IPS-NIHi7 (cell line): ENCODE measurements at regions not wholly inside any gene's neighbourhood (a gene's known extent, or its start where the extent isn't known, plus 50 kb on each side); places are given as distances from the start of the nearest gene placed in this dataset.

Experiments used
- DNase-seq: peaks from one replicate; pipeline ENCODE4 v3.0.0; 2012; ENCODE audit warnings: mixed read lengths; ENCODE audit errors: extremely low spot score

DNA sequence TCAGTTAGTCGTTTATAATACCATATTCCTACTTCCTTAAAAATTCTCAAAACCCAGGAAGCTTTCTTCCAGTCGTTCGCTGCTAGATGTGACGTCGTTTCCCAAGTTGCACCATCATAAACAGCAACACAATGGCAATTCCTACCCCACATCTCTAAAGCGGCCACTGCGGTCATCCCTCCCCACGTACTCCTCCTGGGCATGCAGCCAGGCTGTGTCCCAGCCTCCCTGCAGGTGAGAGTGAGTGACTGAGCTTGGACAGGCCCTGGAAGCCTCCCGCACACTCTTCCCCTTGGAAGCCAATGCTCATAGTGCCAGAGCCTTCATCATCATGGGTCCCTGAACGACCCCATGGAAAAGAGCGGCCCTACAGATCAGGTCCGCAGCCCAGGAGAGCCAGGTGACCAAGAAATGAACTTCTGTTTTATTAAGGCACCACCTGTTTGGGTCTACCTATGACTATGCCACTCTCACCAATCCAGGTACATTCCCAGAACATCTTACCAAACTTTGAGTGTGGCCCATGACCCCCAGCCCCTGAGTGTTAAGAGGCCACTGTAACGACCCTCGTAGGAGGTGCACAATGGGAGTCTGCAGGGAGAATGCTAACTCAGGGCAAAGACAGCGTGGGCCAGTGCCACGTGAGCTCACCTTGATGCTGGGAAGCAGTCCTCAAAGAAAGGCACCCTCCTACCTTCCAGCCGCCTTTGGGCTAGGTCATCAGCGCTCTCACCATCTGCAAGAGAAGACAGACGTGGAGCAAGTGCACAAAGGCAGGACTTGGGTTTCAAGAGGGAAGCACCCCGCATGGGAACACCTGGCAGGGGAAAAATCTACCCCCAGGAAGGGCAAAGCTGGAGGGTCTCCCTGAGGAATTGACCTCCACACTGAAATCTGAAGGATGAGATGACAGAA lies 74.7 kb upstream of the RAB6C start:
- no peak for DNase-seq

DNA sequence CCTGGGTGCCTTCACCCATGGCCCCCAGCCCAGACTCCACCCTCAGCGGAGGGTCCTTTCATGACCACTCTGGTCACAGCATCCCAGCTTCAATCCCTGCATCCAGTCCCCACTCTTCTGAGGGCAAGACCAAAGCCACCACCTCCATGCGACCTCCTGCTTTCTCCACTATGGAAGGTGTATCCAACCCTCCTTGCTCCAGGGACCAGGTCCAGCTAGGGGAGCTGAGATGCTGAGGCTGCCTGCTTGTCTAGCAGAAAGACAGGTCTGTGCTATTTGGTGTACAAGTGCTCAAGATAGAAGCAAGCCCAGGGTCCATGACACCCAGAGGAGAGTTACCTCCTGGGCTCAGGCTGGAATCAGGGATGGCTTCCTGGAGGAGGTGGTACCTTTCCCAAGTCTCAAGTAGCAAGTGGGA lies 73.8 kb upstream of the RAB6C start:
- DNase-seq, result no peak

DNA sequence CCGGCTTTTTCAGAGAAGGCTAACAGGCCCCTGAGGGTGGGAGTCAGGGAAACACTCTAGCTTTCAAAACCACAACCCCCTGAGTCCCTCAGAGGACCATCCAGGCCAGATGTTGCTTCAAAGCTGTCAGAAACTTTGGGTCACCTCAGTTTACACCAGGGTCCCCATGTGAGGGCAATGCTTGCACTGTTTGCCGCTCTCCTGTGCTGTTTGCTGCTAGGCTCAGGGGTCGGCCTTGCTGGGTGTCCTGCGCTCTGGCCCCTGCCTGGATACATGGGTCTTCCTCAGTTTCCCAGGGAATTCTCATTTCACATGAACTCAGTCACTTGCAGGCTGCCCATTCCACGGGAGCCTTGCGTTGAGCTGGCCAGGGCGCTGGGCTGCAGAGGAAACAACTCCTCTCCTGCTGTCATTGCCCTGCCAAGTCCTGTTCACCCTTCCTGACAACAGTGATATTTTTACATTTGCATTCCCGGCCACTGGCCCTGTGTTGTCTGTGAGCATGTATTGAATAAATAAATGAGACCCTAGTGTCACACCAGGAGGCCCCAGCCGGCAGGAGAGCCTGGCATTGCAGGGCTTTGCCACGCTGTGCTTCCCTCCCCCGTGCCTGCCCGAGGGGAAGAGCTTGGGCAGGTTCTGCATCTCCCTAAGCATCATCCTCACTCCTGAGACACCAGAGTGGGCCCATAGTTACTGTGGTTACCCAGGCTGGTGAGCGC lies 73.2 kb upstream of the RAB6C start:
- DNase-seq, result no peak

DNA sequence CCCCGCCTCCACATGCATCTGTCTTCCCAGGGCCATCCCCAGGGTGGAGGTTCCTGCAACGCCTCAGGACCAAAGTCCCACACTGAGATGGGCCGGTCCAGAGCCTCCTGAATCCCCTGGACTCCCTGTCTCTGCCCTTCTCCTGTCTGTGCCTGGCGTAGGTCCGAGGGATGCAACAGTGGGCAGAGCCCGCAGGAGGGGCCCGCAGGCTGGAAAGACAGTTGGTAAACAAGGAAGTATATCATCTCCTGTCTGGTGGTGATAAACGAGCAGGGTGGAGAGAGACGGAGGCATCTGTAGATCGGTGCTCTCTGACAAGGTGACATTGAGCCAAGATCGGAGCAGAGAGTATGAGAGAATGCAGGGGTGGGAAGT lies 72.6 kb upstream of the RAB6C start:
- DNase-seq, result no peak

DNA sequence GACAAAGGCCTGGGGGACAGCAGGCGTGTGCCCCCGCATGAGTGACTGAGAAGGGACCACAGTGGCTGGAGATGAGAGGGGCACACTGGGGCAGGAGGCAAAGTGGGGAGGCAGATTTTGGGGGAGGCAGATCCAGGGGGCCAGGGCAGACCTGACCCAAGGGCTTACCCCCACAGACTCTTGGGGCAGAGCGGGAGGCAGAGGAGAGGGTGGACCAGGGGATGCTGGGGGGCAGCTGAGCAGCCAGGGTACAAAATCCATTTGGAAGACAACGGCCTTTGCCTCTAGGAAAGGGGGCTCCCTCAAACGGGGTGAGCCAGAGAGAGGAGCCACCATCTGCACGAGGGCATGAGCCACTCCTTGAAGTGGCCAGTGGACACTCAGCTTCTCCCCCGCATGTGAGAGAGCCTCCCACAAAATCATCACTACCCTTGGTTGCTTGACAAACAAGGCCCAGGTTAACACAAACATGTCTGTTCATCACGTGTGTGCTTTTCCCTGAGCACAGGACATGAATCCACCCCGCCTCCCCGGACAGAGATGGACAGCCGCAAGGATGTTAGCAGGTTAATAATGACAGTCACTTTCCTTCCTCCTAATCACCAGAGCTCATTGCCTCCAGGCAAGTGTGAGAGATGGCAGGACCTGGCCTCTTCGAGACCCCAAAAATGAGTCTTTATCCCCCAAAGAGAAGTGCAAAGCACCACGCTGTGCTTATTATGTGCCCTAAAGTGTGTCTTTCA lies 72.0 kb upstream of the RAB6C start:
- DNase-seq, result no peak

DNA sequence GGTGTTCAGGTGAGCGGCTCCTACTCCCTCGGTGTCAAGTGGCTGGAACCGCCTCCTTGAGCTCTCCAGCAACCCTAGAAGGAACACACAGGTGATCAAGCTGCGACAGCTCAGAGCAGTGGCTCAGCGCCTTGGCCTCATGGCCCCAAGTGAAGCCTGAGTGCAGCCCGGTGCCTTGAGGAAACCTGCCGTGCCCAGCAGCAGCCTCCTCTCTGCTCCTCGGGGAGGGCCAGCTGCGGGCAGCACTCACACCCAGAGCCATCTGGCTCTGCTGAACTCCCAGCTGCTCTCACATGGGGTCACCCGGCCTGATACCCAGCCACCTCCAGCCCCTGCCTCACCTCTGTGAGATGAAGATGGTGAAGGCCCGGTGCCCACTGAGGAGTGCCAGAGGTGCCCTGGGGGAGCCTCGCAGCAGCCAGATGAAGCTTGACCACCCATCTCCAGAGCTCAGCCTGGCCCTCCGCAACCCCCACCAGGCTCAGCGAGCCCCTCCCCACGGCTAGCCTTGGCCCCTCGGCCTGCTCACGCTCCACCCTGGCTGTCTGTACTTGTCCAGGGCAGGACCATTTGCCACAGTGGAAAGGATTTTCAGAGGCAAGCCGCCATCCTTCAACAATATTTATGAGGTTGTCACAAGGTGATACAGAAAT lies 70.6 kb upstream of the RAB6C start:
- DNase-seq, result no peak

DNA sequence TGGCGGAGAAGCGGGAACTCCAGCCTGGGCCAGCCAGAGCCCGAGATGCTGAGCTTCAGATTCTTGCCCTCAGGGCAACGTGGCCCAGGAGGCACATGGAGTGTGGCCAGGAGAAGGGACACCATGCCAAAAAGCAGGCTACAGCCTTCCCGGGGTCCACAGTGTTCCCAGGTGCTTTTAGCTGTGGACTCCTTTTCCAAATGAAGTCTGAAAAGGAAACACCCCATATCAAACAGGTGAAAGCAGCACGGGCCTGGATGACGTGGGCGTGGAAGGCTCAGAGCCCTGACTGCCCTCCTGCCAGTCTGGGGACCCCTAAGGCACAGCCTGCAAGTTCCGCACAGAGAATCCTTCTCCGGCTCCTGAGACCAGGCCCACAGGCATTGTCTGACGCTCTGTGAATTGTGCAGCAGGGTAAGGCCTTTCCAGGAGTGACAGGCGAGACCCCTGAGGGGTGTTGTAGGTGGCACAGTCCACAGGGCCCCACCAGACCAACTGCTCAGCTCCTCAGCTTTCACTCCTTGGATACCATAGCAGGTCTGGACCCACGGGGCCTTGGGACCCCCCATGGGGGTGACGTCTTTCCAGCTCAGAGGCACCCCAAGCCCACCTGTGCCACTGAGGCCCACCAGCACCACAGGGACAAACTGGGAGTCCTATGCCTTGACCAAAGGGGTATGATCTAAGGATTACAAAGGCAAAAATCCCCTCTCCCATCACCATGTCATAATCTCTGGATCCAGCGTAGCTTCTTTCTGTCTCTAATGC lies 69.6 kb upstream of the RAB6C start:
- DNase-seq, result no peak

DNA sequence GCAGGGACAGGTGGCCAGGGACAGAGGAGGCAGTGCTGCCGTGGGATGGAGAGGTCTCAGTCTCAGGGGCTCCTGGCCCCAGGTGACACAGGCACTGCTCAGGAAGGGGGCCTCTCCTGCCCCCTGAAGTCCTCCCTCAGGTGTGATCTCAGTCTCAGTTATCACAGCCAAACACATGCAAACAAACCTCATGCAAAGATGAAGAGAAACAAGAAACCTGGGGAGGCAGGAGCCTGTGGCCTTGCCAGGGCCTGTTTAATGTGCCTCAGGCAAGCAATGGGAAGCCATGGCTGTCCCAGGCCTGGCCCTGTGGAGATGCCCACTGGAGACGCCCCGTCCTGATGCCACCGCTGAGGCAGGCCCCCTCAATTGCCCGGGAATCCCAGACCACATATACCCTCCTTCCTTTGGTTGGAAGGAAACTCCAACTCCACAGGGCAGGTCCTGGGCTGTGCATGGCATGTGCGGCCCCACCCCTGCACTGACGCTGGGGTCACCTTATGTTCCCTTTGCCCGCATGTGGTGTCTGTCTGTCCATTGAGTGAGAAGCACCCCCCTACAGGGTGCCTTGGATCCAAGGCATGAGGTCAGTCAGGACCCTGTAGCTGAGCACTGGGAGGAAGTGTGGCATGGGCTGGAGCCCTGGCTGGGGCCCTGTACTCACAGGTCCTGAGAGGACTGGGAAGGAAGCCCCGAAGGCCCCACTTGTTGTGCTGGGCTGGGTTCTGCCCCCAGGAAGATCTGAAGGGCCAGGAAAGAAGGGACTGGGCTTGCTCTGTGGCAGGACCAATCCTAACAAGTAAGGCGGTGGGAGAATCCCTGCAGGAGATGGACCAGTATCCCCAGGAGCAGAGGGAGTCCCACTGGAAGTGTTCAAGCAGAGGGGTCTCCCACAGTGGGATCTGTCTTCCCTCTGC lies 68.8 kb upstream of the RAB6C start:
- DNase-seq, result no peak

DNA sequence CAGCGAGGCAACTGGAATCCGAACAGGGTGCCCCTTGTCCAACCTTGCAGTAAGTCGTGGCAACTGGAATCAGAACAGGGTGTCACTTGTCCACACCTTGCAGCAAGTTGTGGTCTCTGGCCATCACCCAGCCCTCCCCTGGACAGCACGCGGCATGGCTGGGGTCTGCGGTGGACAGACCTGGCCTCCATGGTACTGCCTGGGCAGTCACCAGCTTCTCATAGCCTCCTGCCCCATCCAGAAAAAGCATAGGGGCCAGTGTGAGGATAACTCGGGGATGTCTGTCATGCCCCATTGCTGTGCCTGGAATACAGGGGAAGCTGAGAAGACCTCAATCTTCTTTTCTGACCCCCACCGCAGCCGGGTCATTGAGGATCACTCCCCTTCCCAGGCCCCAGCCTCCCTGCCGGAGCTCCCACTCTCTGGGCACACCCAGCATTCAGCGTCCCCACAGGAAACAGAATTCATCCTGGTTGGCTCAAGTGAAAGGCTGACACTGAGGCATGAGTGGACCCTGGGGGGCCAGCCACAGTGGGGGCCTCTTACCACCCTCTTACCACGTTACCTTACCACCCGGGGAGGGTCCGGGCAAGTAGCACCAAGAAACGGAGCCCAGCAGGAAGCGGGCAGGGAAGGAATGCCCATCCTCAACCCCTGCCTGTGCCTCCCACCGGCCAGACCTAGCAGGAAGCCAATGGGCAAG lies 68.0 kb upstream of the RAB6C start:
- DNase-seq, result no peak

DNA sequence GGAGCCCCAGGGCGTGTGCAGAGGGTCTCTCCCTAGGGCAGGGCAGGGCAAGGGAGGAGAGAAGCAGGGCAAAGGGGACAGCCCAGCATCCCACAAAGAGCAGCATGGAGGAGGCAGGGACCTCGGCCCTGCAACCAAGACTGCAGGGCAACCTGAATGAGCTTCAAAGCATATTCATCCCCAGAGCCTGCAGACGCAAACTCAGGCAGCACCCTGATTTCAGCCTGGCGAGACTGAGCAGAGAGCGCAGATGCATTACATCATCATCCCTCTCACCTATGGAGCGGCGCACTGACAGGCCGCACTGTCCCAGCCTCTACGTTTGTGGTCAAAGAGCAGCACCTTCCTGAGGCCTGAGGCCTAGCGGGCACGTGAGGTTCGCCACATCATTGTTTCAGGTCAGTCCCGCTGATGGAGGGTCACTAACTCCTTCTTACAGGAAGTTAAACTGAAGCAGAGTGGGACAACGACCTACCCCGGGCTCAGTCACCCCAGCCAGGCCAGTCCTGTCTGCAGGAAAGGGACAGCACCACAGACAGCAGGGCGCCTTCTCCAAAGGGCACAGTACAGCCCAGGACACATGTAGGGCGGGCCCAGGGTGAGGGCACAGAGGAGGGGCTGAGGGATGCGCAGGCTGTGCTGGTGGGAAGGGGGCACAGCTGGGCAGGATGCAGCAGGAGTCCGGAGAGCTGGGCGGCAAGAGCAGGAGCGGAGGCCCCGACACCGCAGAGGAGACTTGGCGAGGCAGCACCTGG lies 67.2 kb upstream of the RAB6C start:
- no peak for DNase-seq

DNA sequence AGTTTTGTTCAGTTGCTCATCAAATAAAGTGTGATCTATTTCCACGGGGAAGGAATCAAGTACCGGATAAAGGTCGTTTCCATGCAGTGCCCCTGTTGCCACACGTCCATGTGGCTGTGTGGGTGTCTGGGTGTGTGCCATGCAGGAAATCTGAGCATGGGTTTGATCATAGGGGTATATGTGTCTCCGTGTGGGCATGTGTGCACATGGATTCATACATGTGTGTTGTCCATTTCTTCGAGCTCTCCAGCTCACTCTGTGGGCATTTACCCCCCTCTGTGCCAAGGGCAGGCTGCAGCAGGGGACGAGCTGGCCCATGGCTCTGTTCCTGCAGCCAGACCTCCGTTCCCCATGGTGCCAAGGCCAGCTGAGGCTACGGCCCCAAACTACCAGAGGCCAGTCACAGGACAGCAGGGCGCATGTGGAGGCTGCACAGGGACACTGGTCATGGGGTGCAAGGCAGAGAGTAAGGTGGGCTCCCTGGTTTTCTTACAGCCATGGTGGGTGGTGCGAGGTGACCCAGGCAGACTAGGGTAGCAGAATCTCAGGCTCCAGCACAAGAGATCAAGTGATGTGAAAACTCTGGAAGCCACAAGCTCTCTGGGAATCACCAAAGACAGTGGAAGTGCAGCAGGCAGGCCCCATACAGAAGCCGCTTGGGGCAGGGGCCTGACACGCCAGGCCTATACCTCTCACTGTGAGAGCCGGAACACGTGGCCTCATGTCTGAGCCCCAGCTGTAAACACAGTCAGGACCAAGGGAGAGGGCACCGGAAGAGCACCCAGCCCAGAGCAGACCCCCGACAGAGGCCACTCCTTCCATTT lies 66.4 kb upstream of the RAB6C start:
- no peak for DNase-seq

DNA sequence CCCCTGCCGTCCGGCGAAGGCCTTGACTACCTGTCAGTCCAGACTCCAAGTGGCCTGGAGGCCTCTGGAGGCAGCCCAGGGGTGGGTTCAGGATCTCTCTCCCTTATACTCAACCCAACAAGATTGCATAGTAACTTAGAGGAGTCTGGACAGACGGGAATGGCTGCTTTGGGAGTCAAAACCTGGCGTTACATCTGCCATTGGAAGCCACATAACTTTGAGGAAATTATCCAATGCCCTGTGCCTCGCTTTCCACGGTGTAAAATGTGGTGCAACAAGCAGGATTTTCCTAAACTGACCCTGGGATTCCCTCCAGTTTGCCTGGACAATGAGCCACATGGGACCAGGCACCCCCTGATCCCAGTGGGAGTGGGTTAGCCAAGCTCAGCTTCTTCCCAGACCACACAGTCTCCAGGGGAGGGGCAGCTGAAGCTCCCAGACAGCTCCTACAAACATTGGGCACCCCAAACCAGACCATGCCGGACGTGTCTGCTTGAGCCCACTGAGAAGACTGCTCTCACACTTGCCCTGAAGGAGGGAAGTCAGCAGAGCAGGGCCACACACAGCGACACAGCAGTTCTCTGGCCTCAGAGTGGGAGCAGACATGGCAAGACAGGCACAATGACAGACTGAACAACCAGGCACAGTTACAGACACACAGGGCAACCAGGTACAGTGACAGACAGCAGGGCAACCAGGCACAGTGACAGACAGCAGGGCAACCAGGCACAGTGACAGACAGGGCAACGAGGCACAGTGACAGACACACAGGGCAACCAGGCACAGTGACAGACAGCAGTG lies 65.6 kb upstream of the RAB6C start:
- peak; percentile 3 for DNase-seq

DNA sequence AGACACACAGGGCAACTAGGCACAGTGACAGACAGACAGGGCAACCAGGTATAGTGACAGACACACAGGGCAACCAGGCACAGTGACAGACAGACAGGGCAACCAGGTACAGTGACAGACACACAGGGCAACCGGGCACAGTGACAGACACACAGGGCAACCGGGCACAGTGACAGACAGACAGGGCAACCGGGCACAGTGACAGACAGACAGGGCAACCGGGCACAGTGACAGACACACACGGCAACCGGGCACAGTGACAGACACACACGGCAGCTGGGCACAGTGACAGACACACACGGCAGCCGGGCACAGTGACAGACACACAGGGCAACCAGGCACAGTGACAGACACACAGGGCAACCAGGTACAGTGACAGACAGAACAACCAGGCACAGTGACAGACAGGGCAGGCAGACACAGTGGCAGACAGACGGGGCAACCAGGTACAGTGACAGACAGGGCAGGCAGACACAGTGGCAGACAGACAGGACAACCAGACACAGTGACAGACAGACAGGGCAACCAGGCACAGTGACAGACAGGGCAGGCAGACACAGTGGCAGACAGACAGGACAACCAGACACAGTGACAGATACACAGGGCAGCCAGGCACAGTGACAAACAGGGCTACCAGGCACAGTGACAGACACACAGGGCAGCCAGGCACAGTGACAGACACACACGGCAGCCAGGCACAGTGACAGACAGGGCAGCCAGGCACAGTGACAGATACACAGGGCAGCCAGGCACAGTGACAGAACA lies 64.7 kb upstream of the RAB6C start:
- no peak for DNase-seq

DNA sequence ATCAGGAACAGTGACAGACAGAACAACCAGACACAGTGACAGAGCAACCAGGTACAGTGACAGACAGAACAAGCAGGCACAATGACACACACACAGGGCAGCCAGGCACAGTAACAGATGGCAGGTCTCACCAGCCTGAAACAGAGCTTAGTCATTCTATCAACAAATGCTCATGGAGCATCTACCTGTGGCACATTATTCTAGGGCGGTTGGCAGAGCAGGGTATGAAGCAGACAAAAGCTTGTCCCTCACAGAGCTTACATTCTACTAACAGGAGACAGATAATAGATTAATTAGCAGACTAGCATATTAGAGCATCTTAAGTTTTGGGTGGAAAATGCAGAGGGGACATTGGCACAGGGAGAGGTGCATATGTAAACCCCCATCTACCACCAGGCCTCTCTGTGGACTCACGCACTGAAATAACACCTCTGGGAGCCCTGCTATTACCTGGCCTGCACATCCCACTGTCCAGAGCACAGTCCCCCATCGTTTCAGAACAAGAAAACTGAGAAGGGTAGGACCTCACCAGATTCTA lies 64.1 kb upstream of the RAB6C start:
- DNase-seq, result no peak

DNA sequence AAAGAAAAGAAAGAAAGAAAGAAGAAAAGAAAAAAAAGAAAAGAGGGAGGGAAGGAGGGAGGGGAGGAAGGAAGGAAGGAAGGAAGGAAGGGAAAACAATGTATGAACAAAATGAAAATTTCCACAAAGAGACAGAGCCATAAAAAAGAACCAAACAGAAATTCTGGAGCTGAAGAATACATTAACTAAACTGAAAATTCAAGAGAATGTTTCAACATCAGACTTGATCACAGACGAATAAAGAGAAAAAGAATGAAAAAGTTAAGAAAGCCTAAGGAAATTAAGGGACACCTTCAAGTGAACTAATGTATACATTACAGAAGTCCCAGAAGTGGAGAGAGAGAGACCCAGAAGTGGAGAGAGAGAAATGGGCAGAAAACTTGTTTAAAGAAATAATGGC lies 60.9 kb upstream of the RAB6C start:
- no peak for DNase-seq
